ENCODE measurements at regions not wholly inside any gene's neighbourhood (a gene's known extent, or its start where the extent isn't known, plus 50 kb on each side); places are given as distances from the start of the nearest gene placed in this dataset.

GRCh38 chr6:56297022-56297989 is 49.9 kb upstream of the COL21A1 start:
- no peak overlapping the region for H2BK12ac ChIP-seq (ENCODE audit: low read depth, low read length)
- H3K4me2 ChIP-seq (ENCODE audit: insufficient read depth in 1 of 2, low read depth in 2 of 2, low read length in 2 of 2): no peak overlapping the region
- no peak overlapping the region for H2BK120ac ChIP-seq (replicated peaks; ENCODE audit: low read depth, low read length)
- H3K4ac ChIP-seq (replicated peaks; ENCODE audit: insufficient read length, low read depth, low read length): no peak overlapping the region
- no peak overlapping the region for H2AFZ ChIP-seq (ENCODE audit: low read length)
- H3K9ac ChIP-seq (replicated peaks in 1 of 4; ENCODE audit: extremely low read depth in 1 of 4, low read depth in 3 of 4, low read length in 3 of 4): no peak overlapping the region
- CTCF ChIA-PET (ENCODE audit: partially characterized antibody): no interaction called here
- no peaks in the 10 kb centered on the region for H3K36me3 ChIP-seq (ENCODE audit: control insufficient read depth in 2 of 4, insufficient read depth in 4 of 4, low read length in 3 of 4)
- H2AK5ac ChIP-seq (ENCODE audit: low read depth, low read length): no peak overlapping the region
- no peaks in the 10 kb centered on the region for H3K79me1 ChIP-seq (ENCODE audit: low read depth, low read length)
- FAIRE-seq (no peak), DNase-seq (ENCODE audit: low read depth in 1 of 2, low spot score in 2 of 2) (no peak)
- H3K4me3 ChIP-seq (ENCODE audit: extremely low read depth in 1 of 4, insufficient read depth in 2 of 4, low read depth in 3 of 4, low read length in 4 of 4): no peak overlapping the region
- H3K18ac ChIP-seq (ENCODE audit: extremely low read depth, low read length): no peak overlapping the region
- no peaks in the 10 kb centered on the region for H3K79me2 ChIP-seq (ENCODE audit: control insufficient read depth in 1 of 2, insufficient read depth in 2 of 2, low read length in 2 of 2)
- no peak overlapping the region for H2BK15ac ChIP-seq (ENCODE audit: low read length)
- H4K20me1 ChIP-seq (replicated peaks in 1 of 2; ENCODE audit: control insufficient read depth in 1 of 2, insufficient read depth in 2 of 2, low read length in 2 of 2): no peaks in the 10 kb centered on the region
- H3K14ac ChIP-seq (ENCODE audit: insufficient read length): no peak overlapping the region
- no peak overlapping the region for H4K5ac ChIP-seq (ENCODE audit: insufficient read length, low read depth, low read length)
- no peak overlapping the region for H3K27ac ChIP-seq (ENCODE audit: low read depth, low read length)
- no peaks in the 10 kb centered on the region for H3K27me3 ChIP-seq (replicated peaks in 1 of 4; ENCODE audit: control insufficient read depth in 3 of 4, extremely low read depth in 1 of 4, insufficient read depth in 3 of 4, low read length in 3 of 4)
- no peak overlapping the region for H2BK5ac ChIP-seq (ENCODE audit: low read depth, low read length)
- H4K91ac ChIP-seq (replicated peaks; ENCODE audit: insufficient read length, low read length): no peak overlapping the region
- no peak overlapping the region for H3K56ac ChIP-seq (replicated peaks; ENCODE audit: insufficient read length, low read depth, low read length)
- no peaks in the 10 kb centered on the region for H3K9me3 ChIP-seq (ENCODE audit: insufficient read depth in 2 of 2, low read depth in 1 of 2, low read length in 1 of 2)
- WGBS, 2 experiments (ENCODE audit: extremely low coverage in 1 of 2, insufficient coverage in 1 of 2, insufficient read length in 1 of 2, insufficient replicate concordance in 2 of 2, low coverage in 1 of 2, low lambda C conversion rate in 2 of 2, missing lambda C conversion rate in 1 of 2): 86% methylated on average over 2 of the region's 2 CpGs; no CpG with 5 or more reads in 1 of the 2 experiments
- H3K23ac ChIP-seq (ENCODE audit: insufficient read length): no peak overlapping the region
- no peaks in the 10 kb centered on the region for H3K23me2 ChIP-seq (ENCODE audit: low read depth, low read length)
- no peak overlapping the region for H4K8ac ChIP-seq (ENCODE audit: extremely low read depth, insufficient read depth, low read length)
- POLR2A ChIA-PET (ENCODE audit: partially characterized antibody): no interaction called here
- peaks cover 0 to 3% (median 2%) of the 10 kb centered on the region in 4 experiments; a peak in 3 of 7 replicates for H3K4me1 ChIP-seq (replicated peaks in 1 of 4; ENCODE audit: control insufficient read depth in 3 of 4, insufficient read depth in 4 of 4, low read length in 3 of 4)
- H2BK20ac ChIP-seq (ENCODE audit: low read length): no peak overlapping the region
- TF ChIP-seq NRF1 (IDR thresholded peaks at IDR 0.05; ENCODE audit: low read depth, low read length) (no peak), TEAD4 (IDR thresholded peaks at IDR 0.05; ENCODE audit: low read depth, low read length) (no peak), ASH2L (IDR thresholded peaks at IDR 0.05; ENCODE audit: low read length) (no peak), ATF2 (IDR thresholded peaks at IDR 0.05; ENCODE audit: low read length) (no peak), CEBPB (IDR thresholded peaks at IDR 0.05; ENCODE audit: low read depth, low read length) (no peak), BACH1 (IDR thresholded peaks at IDR 0.05; ENCODE audit: low read length) (no peak), RAD21 (IDR thresholded peaks at IDR 0.05 in 1 of 2, conservative IDR thresholded peaks at IDR 0.05 in 1 of 2; ENCODE audit: low read depth in 2 of 2, low read length in 2 of 2) (no peak), RBBP5 (IDR thresholded peaks at IDR 0.05; ENCODE audit: borderline replicate concordance, low read depth, low read length) (no peak), CHD2 (IDR thresholded peaks at IDR 0.05; ENCODE audit: low read length) (no peak), RNF2 (IDR thresholded peaks at IDR 0.05; ENCODE audit: borderline replicate concordance, low read depth, low read length, missing control alignments, poor library complexity, severe bottlenecking) (no peak), JUN (IDR thresholded peaks at IDR 0.05; ENCODE audit: low read depth, low read length) (no peak)
